Astrocyte of the hippocampus (primary cell): ENCODE measurements at regions not wholly inside any gene's neighbourhood (a gene's known extent, or its start where the extent isn't known, plus 50 kb on each side); places are given as distances from the start of the nearest gene placed in this dataset.

Source experiments
- DNase-seq: peaks from one replicate; pipeline ENCODE4 v3.0.0; 2011; ENCODE audit warnings: low read depth, low spot score

DNA sequence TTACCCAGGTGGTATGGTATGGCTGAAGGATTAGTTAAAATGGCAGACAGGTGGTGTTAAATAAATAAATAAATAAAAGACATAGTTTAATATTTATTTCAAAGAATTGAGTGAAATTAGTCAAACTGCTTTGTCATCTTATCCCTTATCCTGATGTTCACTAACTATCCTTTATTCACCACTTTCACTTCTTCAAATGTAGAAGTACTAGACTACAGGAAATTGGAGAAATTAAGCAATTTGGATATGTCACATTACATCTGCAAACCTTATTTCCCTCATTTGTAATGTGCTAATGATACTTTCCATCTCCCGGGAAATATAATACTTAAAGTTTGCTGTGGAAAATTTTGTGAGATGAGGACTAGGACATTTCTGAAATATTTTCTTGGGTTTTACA, 1195.7 kb downstream of the LRFN5 start:
- no peak for DNase-seq

DNA sequence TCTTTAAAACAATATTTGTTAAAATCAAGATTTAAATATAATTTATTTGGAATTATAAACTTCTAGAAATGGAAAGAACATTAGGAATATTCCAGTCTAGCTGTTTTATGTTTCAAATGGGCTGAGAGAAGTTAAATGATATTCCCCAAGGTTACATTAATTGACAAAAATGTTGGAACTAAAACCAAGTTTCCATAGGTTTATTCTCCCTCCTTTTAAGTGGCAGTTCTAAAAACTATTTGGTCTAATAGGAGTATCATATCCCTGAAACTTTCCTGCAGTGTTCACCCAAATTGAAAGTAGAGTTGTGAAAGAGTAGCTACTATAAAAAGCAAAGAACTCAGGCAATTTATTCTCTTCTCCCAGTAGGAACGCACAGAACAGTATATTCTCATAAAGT, 1185.5 kb downstream of the LRFN5 start:
- no peak for DNase-seq

DNA sequence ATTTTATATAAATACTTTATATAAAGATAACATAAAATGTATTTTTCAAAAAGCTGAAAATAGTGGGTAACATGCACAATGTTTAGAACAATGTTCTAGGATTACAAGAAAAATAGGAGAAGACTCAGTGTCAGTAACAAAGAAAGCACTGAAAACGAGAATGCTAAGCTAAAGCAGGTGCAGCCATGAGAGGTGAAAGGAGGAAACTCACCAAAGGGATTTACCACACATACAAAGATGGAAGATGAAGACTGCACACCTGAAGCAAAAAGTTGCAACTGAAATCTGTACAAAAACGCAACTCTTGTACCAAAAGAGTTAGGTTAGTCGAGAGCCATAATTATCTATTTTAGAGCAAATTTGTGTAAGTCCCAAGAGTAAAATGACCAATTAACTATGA, 1176.1 kb downstream of the LRFN5 start:
- no peak for DNase-seq

DNA sequence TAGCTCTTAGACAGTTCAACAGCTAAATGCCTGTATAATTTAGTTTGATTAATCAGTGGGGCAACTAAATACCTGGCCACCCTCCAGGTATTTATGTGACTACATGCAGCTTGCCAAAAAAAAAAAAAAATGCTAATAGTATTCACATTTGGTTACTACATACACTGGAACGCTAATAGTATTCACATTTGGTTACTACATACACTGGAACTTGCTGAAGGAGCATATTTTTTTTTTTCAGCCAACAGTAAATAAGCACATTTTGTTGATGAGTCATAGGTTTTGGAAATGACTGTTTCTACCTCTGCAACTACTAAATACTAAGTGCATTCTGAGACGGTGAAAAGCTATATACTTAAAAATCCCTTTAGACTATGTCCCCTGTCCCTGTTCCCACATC, 1172.3 kb downstream of the LRFN5 start:
- DNase-seq = peak; percentile 0

DNA sequence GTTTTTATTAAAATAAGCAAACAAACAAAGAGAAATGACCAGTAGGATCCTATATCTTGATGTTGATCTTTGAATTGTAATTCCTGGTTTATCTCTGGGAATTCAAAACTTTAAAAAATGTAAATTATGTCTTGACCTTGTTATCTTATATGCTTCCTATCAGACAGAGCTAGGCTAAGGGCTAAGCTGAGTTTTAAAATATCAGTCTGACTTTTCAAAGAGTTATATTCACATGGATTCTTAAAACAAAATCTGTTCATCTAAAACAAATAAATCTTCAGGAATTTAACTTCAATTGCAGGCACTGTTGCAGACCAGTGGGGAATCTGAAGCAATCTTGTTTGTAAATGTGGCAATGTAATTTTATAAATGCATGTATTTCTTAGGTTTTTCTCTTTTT, 1144.1 kb downstream of the LRFN5 start:
- no peak for DNase-seq

DNA sequence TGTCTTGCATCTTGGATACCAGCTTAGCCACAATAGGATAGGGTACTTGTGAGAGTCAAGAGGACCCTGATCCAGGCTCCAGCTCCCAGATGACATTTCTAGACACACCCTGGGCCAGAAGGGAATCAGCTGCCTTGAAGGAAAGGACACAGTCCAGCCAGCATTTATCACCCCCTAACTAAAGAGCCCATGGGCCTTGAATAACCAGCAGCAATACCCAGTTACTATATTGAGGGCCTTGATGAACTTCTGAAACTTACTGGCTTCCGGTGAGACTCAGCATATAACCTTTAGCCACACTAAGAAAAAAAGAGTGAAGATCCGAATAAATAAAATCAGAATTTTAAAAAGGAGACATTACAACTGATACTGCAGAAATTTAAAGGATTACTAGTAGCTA, 1135.4 kb downstream of the LRFN5 start:
- DNase-seq = no peak

DNA sequence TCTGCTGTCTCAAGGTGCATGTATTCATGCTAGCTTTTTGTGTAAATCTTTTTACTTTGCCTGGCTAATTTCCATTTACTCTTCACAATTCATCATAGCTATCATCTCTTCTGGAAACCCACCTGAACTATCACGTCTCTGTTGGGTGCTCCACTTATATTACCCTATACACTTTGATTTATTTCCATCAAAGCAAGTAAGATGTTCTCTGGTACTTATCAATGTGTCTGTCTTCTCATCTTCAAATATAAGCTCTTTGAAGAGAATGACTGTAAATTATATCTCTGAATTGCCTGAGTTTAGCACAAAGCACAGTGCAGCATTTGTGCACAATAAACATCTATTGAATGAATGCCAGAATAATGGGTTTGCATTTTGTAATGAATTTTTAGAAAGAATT, 1129.7 kb downstream of the LRFN5 start:
- DNase-seq = no peak

DNA sequence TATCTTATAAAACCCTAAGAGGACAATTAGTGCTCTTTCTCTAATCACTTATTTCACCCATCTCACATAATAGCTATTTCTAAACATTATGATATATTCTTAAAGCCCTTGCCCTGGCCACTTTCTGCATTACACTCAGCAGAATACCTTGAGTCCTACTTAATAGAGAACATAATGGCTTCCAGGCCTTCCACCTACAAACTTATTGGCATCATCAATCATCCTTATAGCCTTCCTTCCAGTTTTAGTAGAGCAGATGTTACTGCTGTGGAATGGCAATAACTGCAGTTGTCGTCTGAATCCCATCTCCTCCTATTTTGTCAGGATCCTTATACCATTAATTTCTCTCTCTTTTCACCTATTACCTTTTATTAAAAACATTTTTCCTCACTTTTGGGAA, 1127.4 kb downstream of the LRFN5 start:
- no peak for DNase-seq

DNA sequence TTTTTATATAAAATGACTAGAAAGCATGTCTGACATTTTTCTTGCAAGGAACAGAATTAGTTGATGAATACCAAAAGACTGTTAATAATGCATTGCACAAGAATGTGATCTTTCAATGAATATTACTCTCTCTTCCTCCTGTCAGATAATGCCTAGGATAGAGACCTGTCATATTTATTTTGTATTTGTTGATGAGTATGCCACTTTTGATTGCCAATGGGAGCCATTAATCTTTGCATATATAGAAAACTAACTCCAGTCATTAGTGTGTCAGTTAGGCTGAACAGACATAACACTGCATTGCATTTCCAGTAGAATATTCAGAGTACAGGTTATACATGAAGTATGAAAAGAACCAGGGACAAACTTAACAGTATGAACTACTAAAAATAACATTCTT, 1125.3 kb downstream of the LRFN5 start:
- no peak for DNase-seq

DNA sequence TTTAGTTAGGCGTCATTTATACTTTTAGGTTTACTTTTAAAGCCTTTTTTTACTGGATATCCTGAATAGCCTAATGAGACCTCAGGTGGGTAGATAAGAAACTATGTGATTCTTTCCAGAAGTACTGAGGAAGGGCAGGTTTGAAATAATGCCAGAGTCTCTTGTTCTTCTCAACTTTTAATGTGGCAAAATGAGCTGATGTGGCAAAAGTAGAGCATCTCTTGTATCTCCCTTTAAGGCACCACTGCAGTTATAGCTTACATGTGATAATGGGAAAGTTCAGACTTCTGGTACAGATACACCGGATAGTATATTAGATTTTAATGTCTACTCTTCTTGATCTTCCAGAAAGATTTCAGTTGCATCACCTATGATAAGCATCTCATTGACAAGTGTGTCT, 1124.8 kb downstream of the LRFN5 start:
- DNase-seq = no peak

DNA sequence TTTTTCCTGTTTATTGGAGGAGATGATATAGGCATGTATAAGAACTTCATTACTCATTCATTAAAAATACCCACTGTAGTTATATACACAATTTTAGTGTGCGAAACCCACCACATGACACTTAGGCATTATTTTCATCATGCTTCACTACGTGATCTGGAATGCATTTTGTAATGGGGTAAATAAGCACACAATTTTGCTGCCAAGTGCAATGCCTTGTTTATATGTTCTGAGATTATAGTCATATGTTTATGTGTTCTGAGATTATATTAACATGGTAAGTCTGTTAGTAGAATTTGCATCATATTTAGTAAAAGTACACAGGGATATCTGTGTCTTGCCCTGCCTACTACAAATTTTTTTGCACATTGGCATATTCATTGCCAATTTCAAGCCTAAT, 1123.0 kb downstream of the LRFN5 start:
- DNase-seq = no peak

DNA sequence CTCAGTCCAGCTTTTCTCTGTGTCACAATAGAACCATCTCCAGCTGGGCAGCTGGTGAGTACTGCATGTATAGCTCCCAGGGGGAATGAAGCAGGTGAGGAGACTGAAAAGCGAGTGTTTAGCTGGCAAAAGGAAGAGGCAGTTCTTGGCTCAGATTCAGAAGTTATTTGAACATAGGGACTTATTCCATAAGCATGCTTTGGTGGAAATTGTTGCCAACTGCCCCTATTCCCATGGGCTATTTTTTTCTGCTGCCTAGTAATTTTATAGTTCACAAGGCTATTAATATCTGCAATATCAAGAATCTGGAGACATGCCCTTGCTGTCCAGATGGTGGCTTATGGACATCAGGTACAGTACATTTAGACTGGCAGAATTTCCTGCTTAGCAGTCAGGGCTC, 1112.7 kb downstream of the LRFN5 start:
- no peak for DNase-seq

DNA sequence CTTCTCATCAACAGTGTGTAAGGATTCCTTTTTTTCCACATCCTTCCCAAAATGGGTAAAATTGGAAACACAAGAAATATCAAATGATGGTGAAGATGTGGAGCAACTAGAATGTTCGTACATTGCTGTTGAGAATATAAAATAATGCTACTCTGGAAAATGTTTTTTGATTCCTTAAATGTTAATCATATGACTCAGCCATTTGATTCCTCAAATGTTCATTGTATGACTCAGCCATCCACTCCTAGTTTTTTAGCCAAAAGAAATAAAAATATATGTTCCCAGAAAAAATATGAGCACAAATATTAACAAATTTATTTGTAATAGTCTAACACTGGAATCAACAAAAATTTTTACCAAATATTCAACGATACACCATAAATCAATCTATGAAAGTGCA, 1108.6 kb downstream of the LRFN5 start:
- DNase-seq = peak; percentile 1

DNA sequence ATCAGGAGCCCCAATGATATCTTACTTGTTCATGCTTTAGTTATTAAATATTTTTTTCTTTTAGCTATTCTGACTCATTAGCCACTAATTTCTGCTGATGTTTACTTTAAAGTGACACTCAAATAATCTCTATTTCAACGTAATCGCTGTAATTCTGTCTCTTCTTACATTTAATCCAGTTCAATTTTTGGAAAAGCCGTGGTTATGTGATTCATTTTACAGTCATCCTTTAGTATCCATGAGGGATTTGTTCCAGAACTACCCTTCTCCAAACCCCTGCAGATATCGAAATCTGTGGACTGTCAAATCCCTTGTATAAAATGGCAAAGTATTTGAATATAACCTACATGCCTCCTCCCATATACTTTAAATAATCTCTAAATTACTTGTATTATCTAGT, 1103.4 kb downstream of the LRFN5 start:
- DNase-seq = no peak

DNA sequence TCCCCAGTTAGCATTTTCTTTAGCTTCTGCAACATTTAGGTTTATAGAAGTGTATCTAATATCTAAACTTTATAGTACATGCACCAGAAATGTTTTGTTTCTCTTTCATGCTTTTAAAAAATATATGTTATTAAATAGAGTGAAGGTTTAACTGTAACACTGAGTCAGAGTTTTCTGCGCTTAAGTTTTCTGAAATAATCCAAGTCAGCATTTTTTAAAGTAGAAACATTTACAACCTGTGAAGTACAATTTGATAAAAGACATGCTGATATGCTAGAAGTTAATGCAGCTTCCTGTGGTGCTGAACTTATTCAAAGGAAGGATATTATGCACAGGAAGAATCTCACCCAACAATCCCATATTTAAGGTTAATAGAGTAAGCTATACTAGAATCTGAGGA, 1096.8 kb downstream of the LRFN5 start:
- no peak for DNase-seq

DNA sequence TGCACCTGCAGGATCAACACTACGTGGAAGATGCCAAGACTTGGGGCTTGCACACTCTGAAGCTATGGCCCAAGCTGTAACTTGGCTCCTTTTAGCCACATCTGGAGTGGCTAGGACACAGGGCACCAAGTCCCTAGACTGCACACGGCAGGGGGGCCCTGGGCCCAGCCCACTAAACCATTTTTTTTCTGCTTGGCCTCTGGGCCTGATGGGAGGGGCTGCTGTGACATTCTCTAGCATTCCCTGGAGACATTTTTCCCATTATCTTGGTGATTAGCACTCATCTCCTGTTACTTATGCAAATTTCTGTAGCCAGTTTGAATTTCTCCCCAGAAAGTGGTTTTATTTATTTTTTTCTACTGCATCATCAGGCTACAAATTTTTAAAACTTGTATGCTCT, 1080.7 kb downstream of the LRFN5 start:
- DNase-seq = no peak

DNA sequence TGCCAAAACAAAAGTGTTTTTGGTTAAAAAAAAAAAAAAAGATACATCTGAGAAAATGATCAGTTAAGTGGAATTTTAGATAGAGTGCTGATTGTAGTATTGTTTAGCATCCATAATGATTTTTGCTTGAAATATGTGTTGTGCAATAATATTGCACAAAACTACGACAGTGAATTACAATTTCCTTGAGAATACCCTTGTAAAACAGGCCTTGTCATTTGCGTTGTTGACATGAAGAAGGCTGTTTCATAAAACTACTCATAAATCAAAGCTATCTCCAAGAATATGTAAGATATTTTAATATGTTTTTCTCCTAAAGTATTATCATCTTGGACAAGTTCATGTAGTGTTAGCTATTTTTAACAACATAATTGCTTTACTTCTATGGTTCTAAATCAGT, 1077.0 kb downstream of the LRFN5 start:
- no peak for DNase-seq

DNA sequence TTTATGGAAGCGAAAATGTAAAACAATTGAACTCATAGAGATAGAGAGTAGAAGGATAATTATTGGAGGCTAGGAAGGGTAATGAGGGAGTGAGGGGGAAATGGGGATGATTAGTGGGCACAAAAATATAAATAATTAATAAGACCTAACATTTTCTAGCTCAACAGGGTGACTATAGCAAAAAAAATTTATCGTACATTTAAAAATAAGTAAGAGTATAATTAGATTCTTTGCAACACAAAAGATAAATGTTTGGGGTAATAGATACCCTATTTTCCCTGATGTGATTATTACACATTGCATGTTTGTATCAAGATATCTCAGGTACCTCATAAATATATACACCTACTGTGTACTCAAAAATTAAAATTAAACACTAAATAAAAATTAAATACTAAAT, 1070.0 kb downstream of the LRFN5 start:
- no peak for DNase-seq

DNA sequence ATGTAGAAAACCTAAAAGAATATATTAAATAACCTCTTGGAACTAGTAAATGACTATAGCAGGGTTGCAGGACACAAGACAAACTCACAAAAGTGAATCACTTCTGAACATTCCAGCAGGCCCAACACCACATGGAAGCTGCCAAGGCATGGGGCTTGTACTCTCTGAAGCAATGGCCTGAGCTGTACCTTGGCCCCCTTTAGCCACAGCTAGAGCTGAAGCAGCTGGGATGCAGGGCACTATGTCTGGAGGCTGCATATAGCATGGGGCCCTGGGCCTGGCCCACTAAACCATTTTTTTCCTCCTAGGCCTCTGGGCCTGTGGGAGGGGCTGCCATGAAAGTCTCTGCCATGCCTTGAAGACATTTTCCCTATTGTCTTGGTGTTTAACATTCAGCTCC, 1067.3 kb downstream of the LRFN5 start:
- DNase-seq = no peak

DNA sequence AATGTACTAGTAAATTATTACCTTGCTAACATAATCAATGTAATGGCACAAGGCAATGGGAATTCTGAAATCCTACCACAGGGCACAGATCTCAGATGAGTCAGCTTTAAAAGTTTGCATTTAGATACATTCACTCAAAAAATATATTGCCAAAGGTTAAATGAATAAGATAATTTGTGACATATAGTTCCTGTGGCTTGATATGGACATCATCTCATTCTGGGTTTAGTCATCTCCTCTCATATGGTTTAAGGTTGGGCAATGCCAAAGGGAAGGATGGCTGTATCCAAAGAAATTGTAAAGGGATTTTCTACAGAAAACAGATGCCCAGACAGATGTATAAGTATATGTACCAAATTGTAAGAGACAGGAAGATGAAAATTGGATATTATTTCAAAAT, 1065.0 kb downstream of the LRFN5 start:
- no peak for DNase-seq

DNA sequence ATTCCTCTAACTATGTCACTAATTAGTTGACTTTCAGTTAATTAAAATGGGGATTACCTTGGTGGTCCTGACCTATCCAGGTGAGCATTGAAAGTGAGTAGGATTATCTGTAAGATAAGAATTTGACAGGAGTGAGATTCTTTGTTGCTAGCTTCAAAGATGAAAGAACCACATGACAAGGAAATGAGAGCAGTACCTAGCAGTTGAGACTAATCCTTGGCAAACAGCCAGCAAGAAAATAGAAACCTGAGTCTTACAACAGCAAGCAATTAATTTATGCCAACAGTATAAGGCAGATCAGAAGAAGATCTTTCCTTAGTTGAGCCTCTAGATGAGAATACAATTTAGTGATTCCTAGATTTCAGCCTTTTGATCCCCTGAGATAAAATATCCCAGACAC, 1058.4 kb downstream of the LRFN5 start:
- no peak for DNase-seq

DNA sequence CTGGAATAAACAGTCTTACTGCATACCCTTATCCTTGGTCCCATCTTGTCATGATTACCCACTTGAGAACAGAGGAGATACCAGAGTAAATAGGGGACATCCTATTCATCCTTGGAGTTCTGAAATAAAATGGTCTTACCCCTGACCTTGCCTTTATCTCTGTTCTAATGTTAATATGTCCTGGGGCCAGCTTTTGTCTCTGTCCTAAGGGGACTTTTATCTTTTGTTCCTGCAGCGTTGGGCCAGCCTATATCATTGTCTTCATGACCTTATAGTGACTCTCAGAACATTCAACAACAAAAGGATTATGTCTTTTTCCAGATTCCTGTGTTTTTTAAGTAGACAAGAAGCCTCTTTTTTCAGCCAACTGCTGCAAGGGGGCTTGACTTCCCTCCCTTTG, 1057.5 kb downstream of the LRFN5 start:
- no peak for DNase-seq

DNA sequence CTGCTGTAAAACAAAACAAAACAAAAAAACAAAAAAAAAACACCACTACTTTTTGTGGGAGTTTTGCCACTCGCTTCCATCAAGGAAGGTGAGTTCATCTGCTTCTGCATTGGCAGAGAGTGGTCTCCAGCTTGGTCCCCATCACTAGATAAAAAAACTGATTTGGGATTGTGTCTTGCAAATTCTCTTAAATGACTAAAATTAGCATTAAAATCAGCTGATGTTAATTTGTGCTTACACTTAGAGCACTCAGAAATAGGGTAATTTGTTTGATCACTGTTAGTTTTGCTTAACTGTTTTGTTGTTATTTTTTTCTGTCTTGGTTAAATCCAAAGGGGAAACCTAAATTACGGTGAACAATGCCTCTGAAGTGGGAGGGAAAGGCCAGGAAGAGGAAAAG, 1048.0 kb downstream of the LRFN5 start:
- no peak for DNase-seq

DNA sequence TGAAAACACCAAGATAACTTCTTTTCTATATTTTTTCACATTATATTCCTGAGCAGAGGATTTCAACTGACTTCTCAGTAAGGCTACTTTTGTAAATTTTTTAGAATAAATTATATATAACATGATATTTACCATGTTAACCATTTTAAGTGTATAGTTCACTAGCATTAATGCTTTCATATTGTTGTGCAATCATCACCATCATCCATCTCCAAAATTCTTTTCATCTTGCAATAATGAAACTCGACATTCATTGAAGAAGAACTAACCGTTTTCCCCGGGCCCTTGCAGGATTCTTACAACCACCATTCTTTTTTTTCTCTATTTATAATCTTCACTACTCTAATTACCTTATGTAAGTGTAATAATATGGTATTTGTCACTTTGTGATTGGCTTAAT, 1036.1 kb downstream of the LRFN5 start:
- DNase-seq = no peak

DNA sequence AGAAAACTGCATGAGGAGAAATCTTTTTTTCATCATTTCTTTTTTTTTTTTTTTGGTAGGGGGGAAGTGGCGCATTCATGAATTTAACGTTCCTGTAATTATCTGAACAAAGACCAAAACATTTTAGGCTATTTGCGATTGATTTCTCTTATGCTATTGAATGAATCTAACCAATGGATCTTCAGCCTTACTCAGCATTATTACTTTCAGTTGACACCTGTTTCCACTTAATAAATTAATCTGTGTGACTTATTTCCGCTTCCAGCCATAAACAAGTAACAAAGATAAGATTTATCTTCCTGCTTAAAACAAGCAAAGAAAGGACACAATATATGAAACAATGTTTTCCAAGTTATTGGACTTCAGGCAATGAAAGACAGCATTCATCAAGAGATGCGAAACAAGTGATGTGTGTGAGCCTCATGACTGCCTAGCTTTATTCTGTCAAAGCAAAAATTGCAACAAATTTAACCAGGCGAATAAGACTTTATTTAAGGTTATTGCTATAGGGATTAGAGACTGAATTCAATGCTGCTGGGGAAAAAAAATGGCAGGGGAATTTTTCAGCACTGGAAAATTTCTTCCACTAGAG, 1026.9 kb downstream of the LRFN5 start:
- no peak for DNase-seq
